Umbilical cord (tissue), 1 donor: ENCODE measurements at regions not wholly inside any gene's neighbourhood (a gene's known extent, or its start where the extent isn't known, plus 50 kb on each side); places are given as distances from the start of the nearest gene placed in this dataset.

Experiments
- DNase-seq: peaks from one replicate; pipeline ENCODE4 v3.0.0-alpha.2; 2015; ENCODE audit warnings: low spot score

DNA sequence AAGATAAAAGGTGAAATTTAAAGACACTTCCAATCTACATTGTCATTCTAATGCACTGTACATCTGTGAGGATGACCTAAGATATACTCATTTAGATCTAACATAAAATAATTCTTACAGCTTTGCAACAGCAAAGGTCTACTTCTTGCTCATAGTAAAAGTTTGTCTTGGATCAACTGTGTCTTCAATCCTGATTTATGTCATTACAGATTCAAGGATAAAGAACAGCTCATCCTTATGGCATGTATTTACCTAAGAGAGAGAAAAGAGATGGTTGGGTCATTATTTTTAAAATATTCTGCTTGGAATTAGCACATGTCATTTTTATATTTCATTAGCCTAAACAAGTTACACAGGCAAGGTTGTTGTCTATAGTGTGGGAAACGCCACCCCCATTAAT lies 2193.1 kb downstream of the PCDH9 start:
- peak; percentile 2 for DNase-seq

DNA sequence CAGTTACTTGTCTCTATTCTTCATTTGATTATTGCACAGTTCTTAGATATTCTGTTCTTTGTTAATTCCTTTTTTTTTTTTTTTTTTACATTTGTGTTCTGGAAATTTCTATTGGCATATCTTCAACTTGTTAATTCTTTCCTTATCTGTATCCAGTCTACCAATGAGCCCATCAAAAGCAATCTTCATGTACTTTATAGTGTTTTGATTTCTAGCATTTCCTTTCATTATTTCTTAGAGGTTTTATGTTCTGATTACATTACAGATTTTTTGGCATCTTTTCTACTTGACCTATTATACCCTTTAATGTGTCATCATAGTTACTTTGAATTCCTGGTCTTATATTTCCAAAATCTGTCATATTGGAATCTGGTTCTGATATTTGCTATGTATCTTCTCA lies 2194.8 kb downstream of the PCDH9 start:
- no peak for DNase-seq

DNA sequence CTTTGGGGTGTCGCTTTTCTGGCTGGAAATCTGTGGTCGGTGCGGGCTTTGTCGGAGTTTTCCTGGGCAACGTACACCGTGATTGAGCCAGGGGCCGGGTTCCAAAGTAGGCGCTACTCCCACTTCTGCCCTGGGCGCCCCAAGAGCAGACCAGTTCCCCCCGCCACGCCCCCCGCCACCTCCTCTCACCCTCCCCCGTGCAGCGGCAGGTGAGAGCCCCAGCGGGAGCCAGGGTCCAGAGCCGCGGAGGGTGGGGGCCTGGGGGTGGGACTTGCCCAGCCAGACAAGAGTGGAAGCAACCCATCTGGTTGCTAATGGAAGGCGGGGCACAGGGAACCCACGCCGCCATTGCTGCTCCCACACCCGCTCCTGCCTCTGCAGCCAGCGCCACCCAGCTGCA lies 2195.9 kb downstream of the PCDH9 start:
- DNase-seq, result no peak

- no peak for DNase-seq
Measured at GRCh38 chr13:65032825-65033224, 2197.3 kb downstream of the PCDH9 start.

DNA sequence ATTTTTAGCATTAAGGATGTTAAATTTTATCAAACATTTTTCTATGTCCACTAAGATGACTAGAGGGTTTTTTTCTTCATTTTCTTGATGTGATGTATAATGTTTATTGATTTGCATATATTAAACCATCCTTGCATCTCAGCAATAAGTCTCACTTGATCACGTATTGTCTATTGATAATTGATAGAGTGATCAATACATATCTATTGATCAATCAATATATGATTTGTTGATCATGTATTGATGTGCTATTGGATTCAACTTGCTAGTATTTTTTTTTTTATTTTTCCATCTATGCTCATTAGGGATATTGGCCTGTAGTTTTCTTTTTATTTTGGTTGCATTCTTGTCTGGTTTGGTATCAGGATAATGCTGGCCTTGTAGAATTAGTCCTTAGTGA lies 2202.0 kb downstream of the PCDH9 start:
- DNase-seq, result no peak

- no peak for DNase-seq
Measured at GRCh38 chr13:65026505-65026904, 2203.6 kb downstream of the PCDH9 start.

GRCh38 chr13:65011378-65011777 lies 2218.8 kb downstream of the PCDH9 start:
- DNase-seq, result peak; percentile 25

- no peak for DNase-seq
Measured at GRCh38 chr13:64997438-64997837, 2232.7 kb downstream of the PCDH9 start.

DNA sequence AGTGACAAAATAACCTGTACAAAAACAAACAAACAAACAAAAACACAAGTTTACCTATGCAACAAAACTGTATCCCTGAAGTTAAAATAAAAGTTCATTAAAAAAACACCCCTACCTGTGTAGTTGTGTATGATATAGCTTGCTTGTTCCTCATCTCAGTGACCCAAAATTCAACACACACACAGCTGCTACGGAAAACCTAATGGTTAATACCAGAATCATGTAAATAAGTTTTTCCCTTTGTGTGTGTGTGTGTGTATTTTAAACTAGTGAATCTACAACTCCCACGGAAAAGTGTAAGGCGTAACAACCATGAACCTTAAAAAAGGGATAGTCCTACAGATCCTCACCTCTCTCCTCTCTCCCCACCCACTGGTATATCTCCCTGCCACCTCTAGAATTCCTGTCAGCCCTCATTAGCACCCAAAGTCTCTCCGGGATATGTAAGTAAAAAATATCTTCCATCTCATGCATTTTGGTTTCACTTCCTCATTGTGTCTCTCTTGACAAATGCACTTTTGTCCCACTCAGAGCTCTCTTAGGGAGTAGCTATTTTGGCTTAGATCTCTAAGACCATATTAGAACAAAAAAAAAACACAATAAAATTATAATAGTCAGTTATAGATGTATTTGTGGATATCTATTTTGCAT lies 2236.5 kb downstream of the PCDH9 start:
- no peak for DNase-seq

DNA sequence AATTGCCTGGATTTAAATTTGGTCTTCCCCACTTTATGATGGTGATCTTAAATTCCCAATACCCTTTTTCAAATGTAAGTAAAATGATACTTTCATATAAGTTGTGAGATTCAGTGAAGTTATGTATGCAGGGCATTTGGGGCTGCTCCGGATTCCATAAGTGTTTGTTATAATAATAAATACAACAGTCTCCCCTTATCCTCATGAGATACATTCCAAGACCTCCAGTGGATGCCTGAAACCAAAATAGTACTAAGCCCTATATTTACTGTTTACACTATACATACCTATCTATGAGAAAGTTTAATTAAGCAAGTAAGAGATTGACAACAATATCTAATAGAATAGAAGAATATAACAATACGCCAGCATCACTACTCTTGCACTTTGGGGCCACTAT lies 2237.8 kb downstream of the PCDH9 start:
- DNase-seq, result no peak

DNA sequence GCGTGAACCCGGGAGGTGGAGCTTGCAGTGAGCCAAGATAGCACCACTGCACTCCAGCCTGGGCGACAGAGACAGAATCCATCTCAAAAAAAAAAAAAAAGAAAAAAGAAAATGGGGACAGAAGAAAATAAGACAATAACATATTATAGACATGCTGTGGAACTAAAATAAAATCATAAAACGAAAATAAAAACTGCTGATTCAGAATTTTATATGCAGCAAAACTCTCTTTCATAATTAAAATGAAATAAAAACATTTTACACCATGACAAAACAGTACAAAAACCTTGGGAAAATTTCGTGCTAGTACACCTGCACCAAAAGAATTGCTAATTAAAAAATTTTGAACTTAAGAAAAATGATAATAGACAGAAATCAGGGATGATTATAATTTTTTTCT lies 2245.1 kb downstream of the PCDH9 start:
- DNase-seq, result no peak

- DNase-seq, result no peak
Measured at GRCh38 chr13:64962404-64962803, 2267.7 kb downstream of the PCDH9 start.

DNA sequence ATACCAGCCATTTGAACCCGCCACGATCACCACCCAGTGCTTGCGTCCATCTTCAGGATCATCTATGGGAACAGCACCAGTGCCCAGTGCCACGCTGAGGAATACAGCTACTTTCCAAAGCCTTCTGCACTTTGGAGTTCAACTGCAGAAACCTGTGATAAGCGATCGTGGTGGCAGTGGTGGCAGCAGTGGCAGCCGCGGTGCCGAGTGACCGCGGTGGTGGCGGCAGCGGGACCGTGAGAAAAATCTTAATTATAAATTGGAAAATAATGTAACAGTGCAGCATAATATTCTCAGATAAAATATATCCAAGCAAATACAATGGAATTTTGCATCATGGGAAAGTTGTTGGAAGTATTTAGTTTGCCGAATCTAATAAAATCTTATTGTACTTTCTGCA lies 2270.9 kb downstream of the PCDH9 start:
- DNase-seq, result no peak

- DNase-seq, result no peak
Measured at GRCh38 chr13:64958106-64958505, 2272.0 kb downstream of the PCDH9 start.

DNA sequence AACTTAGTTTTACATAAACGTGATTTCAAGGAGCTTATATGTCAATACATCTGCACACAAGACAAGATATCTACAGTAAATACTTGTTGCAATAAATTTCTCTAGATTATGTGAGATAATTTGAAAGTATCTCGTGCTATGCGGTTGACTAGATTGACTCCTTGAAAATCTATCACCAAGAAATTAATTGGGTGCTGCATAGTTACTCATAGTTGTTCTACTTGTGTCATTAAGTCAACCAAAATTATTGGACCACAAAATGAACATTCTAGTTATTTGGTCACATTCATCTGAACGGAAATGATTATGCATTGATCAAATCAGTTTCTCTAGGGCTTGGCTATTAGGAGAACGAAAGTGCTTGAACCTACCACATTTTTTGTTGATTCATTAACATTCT lies 2291.5 kb downstream of the PCDH9 start:
- DNase-seq, result no peak

DNA sequence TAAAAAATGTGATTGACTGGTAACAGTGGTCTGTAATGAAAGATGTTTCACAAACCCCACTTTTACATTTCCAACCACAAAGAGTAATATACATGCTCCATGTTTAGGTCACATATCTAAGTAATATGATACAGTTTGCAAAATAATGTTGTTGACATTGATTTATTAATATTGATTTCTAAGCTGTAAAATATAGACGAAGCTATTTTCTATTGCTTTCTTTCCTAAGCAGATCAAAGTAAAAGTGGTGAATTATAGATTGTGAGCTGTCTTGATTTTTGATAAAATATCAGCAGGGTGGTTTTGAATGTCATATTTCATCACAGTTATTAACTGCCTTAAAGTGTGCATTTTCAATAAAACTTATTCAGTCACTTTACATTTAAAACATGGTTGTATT lies 2292.8 kb downstream of the PCDH9 start:
- no peak for DNase-seq

DNA sequence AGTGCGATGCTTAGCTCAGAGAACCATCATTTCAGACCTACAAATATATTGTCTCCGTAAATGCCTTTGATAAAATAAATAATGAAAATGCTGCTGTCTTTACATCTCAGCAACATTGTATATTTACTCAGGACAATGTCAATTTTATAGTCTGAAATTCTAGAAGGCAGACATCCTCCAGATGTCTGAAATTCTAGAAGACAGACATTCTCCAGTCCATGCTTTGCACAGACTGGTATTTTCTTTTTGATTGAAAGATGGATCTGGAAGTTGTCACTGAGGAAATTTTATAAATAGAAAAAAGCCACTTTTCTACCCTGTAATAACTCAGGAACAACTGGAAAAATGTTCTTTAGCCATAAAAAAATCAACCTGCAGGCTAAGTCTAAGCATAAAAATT lies 2293.3 kb downstream of the PCDH9 start:
- peak; percentile 24 for DNase-seq

DNA sequence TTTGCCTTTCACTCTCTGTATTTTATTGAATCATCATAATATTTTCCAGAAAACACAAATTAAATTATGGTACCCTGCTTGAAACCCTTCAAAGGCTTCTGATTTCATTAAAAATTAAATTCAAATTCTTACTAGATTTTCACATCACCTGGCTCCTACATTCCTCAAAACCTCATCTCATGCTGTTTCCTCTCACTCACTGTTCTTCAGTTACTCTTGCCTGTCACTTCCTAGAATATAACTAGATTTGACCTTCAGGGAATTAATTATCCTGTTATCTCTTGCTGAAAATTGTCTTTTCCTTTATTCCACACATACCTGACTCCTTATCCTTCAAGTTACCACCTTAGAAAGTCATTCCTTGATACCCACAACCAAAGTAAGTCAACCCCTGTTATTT lies 2294.7 kb downstream of the PCDH9 start:
- no peak for DNase-seq

DNA sequence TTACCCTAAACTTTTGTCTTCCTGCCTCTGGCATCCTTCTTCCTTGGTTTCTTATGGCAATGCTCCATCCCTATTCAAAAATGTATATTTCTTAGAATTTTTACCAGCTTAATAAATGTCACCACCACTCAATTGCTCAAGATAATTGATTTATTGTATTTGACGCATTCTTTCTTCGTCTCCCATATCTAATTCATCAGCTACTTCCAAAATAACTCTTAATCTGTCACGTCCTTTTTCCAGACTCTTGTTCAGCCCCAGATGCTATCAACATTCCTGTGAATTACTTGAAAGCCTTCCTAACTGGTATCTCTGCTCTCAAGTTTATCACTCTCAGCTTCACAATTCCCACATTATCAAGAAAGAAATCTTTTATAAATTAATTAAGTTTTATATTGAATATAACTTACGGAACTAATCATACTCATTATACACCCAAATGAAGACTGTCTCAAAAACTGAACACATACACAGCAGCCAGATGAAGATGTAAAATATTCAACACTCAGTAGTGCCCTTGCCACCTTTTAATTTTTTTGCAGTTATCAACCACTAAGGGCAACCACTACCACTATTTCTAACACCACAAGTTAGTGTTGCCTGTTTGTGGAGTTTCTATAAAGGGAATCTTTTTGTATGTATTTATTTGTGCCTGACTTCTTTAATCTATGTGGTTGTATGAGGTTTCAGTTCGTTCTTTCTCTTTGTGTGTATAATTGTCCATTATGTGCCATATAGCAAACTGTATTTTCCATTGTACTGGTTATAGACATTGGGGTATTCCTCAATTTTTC lies 2295.4 kb downstream of the PCDH9 start:
- DNase-seq, result no peak

- no peak for DNase-seq
Measured at GRCh38 chr13:64930636-64931035, 2299.5 kb downstream of the PCDH9 start.

GRCh38 chr13:64928696-64929499 lies 2301.2 kb downstream of the PCDH9 start:
- peak; percentile 12 for DNase-seq

- DNase-seq, result no peak
Measured at GRCh38 chr13:64925727-64926126, 2304.4 kb downstream of the PCDH9 start.

DNA sequence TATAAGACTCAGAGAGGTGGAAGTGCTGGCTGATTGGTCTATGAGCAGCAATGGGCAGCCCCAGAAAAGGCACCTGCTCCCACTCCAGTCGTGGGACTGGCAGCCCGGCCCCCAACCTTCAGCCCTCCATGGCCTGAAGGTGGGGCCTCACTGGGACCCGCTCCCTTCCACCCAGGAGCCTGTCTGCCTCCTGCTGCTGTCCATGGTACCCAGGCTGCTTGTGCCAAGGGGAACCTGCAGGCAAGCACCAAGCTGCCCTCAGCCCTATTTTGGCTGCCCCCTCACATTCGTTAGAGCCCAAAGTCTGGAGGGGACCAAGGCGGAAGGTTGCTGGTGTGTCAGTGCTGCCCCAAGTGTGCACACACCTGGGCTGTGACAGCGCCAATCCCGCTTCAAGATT lies 2304.9 kb downstream of the PCDH9 start:
- no peak for DNase-seq
